Suprapubic skin (tissue), 3 donors: ENCODE measurements at regions not wholly inside any gene's neighbourhood (a gene's known extent, or its start where the extent isn't known, plus 50 kb on each side); places are given as distances from the start of the nearest gene placed in this dataset.

Source experiments
- POLR2AphosphoS5 ChIP-seq, 3 donors: sonication (generic); formaldehyde crosslinking; IDR thresholded peaks; one replicate each; pipeline ENCODE4 v1.6.1; 2017; ENCODE audit warnings: antibody characterized with exemption in 3 of 3
- TF ChIP-seq, protein P1 (sequence below), 2 donors: fragments of 200-600 bp in 1 of 2; fragments of 450-650 bp in 1 of 2; sonication (generic) in 1 of 2; IDR thresholded peaks; one replicate each; pipeline ENCODE4 v1.5.1; 2016 to 2019; ENCODE audit warnings: antibody characterized with exemption in 2 of 2, mild to moderate bottlenecking in 1 of 2, moderate library complexity in 1 of 2

DNA sequence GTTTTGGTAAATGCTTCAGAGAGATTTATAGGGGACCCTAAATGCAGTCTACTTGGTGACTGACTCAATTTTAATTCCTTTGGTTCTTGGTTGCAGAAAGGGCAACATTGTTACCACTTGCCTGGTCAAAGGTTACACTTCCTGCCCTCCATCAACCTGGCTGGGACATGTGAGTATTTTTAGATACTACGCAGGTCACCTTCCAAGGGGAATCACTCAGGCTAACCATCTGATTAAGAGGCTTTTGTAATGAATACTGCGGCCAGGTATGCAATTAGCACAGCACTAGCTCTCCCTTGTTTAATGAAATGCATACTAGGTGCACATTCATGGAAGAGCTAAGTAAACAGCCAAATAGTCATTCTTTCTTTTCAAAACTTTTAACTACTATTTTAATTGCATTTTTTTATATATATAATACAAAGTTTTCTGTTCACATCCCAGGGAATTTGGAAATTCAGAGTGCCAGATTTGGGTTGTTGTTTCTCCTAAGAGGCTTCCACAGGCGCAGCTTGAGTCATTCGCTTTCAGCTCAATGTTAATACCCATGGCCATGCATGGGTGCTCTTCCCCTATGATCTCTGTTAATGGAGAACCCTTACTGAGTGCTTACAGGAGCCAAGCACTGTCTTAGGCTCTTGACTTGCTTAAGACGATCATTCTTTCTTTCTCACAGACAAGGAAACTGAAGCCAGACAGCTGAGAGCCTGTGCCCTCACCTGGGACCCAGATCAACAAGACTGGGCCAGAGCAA lies 152.2 kb downstream of the MTX2 start:
- TF ChIP-seq, protein P1, sequence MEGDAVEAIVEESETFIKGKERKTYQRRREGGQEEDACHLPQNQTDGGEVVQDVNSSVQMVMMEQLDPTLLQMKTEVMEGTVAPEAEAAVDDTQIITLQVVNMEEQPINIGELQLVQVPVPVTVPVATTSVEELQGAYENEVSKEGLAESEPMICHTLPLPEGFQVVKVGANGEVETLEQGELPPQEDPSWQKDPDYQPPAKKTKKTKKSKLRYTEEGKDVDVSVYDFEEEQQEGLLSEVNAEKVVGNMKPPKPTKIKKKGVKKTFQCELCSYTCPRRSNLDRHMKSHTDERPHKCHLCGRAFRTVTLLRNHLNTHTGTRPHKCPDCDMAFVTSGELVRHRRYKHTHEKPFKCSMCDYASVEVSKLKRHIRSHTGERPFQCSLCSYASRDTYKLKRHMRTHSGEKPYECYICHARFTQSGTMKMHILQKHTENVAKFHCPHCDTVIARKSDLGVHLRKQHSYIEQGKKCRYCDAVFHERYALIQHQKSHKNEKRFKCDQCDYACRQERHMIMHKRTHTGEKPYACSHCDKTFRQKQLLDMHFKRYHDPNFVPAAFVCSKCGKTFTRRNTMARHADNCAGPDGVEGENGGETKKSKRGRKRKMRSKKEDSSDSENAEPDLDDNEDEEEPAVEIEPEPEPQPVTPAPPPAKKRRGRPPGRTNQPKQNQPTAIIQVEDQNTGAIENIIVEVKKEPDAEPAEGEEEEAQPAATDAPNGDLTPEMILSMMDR (IDR thresholded peaks at IDR 0.05), result no peak
- no peak for TF ChIP-seq POLR2AphosphoS5 (IDR thresholded peaks at IDR 0.05)
